ENCODE measurements at regions not wholly inside any gene's neighbourhood (a gene's known extent, or its start where the extent isn't known, plus 50 kb on each side); places are given as distances from the start of the nearest gene placed in this dataset.

DNA sequence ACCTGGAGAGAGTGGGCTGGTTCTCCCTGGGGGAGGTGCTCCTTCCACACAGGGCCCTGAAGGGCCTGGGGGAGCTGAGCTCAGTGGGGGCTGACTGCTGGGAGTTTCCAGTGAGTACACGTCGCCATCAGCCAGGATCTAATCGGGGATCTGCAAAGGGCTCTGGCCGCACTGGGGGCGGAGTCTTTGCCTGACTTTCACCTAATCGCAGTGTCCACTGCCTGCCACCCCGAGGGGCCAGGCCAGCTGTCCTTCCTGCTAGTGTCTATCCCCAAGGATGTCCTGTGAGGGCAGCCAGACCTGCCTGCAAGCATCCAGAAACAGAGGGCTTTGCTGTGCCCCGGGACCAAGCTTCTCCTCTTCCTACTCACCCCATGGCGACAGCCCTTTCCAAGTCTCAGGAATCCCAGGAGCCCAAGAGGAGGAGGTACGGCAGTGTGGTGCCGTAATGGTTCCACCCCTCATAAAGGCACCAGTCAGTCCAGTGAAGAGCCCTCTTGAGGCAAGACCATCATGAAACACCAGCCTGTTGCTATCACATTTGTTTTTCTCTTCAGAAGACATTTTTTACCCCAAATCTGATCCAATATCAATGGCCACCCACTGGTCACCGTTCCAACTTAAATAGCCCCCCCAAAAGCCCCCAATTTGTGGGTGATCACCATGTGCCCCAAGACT, 243.1 kb upstream of the ECI2 start (continued):
- no peak for TF ChIP-seq NFATC3 (IDR thresholded peaks at IDR 0.05)
- TF ChIP-seq, protein P1, sequence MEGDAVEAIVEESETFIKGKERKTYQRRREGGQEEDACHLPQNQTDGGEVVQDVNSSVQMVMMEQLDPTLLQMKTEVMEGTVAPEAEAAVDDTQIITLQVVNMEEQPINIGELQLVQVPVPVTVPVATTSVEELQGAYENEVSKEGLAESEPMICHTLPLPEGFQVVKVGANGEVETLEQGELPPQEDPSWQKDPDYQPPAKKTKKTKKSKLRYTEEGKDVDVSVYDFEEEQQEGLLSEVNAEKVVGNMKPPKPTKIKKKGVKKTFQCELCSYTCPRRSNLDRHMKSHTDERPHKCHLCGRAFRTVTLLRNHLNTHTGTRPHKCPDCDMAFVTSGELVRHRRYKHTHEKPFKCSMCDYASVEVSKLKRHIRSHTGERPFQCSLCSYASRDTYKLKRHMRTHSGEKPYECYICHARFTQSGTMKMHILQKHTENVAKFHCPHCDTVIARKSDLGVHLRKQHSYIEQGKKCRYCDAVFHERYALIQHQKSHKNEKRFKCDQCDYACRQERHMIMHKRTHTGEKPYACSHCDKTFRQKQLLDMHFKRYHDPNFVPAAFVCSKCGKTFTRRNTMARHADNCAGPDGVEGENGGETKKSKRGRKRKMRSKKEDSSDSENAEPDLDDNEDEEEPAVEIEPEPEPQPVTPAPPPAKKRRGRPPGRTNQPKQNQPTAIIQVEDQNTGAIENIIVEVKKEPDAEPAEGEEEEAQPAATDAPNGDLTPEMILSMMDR (IDR thresholded peaks at IDR 0.05 in 2 of 3, conservative IDR thresholded peaks at IDR 0.05 in 1 of 3; ENCODE audit: insufficient read depth in 2 of 3, low read depth in 1 of 3, low read length in 3 of 3): no peak
- TF ChIP-seq CTBP1 (IDR thresholded peaks at IDR 0.05; ENCODE audit: borderline replicate concordance): peak; percentile 76
- no peak for TF ChIP-seq ATF1 (CRISPR knock-in tag; IDR thresholded peaks at IDR 0.05)
- peak; percentile 46; the same call in 1 of the 2 replicates for TF ChIP-seq ATF1 (tag; IDR thresholded peaks at IDR 0.05)
- no peak for TF ChIP-seq ETV6 (IDR thresholded peaks at IDR 0.05; ENCODE audit: borderline replicate concordance in 1 of 2, low read depth in 2 of 2, low read length in 1 of 2)
- TF ChIP-seq ETV6 (CRISPR knock-in tag; IDR thresholded peaks at IDR 0.05; ENCODE audit: borderline replicate concordance): no peak
- TF ChIP-seq THRAP3 (IDR thresholded peaks at IDR 0.05; ENCODE audit: borderline replicate concordance): no peak
- peak; percentile 42; the same call in 1 of the 2 replicates for TF ChIP-seq NCOR1 (IDR thresholded peaks at IDR 0.05)
- no peak for TF ChIP-seq MAFK (IDR thresholded peaks at IDR 0.05; ENCODE audit: low read length)
- no peak for TF ChIP-seq HNRNPUL1 (IDR thresholded peaks at IDR 0.05; ENCODE audit: low read length)
- TF ChIP-seq ZNF274 (IDR thresholded peaks at IDR 0.05; ENCODE audit: borderline replicate concordance, low read depth, low read length): no peak
- TF ChIP-seq NRF1 (conservative IDR thresholded peaks at IDR 0.05 in 1 of 2, IDR thresholded peaks at IDR 0.05 in 1 of 2): no peak; a peak in 1 of 4 replicates
- peak; percentile 38; the same call in 1 of the 2 replicates for TF ChIP-seq ERF (CRISPR knock-in tag; IDR thresholded peaks at IDR 0.05)
- 0 out of 2 replicates have a peak, but pooled peaks have one; percentile 8 for TF ChIP-seq MBD2 (IDR thresholded peaks at IDR 0.05; ENCODE audit: borderline replicate concordance, low read depth)
- 0 out of 2 replicates have a peak, but pooled peaks have one; percentile 36 for TF ChIP-seq FOXJ2 (tag; IDR thresholded peaks at IDR 0.05)
- peak; percentile 72 for TF ChIP-seq CREM (IDR thresholded peaks at IDR 0.05; ENCODE audit: low read depth)
- peak; percentile 45; the same call in 1 of the 2 replicates for TF ChIP-seq MTA3 (IDR thresholded peaks at IDR 0.05; ENCODE audit: borderline replicate concordance)
- TF ChIP-seq TAL1 (IDR thresholded peaks at IDR 0.05): peak; percentile 76
- TF ChIP-seq ARID1B (IDR thresholded peaks at IDR 0.05): peak; percentile 88
- peak; percentile 45; the same call in 1 of the 2 replicates for TF ChIP-seq RBFOX2 (IDR thresholded peaks at IDR 0.05; ENCODE audit: low read depth, low read length)
- TF ChIP-seq, protein P2, sequence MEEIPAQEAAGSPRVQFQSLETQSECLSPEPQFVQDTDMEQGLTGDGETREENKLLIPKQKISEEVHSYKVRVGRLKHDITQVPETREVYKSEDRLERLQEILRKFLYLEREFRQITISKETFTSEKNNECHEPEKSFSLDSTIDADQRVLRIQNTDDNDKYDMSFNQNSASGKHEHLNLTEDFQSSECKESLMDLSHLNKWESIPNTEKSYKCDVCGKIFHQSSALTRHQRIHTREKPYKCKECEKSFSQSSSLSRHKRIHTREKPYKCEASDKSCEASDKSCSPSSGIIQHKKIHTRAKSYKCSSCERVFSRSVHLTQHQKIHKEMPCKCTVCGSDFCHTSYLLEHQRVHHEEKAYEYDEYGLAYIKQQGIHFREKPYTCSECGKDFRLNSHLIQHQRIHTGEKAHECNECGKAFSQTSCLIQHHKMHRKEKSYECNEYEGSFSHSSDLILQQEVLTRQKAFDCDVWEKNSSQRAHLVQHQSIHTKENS (CRISPR knock-in tag; IDR thresholded peaks at IDR 0.05): no peak
- TF ChIP-seq, protein P3, sequence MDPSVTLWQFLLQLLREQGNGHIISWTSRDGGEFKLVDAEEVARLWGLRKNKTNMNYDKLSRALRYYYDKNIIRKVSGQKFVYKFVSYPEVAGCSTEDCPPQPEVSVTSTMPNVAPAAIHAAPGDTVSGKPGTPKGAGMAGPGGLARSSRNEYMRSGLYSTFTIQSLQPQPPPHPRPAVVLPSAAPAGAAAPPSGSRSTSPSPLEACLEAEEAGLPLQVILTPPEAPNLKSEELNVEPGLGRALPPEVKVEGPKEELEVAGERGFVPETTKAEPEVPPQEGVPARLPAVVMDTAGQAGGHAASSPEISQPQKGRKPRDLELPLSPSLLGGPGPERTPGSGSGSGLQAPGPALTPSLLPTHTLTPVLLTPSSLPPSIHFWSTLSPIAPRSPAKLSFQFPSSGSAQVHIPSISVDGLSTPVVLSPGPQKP (CRISPR knock-in tag; IDR thresholded peaks at IDR 0.05): no peak
- TF ChIP-seq CBFB (CRISPR knock-in tag; IDR thresholded peaks at IDR 0.05): no peak
- no peak for TF ChIP-seq ZBTB1 (CRISPR knock-in tag; IDR thresholded peaks at IDR 0.05; ENCODE audit: borderline replicate concordance, low read depth)
- TF ChIP-seq ZNF589 (CRISPR knock-in tag; IDR thresholded peaks at IDR 0.05; ENCODE audit: low read depth): 0 out of 2 replicates have a peak, but pooled peaks have one; percentile 45
- no peak for TF ChIP-seq CBX2 (IDR thresholded peaks at IDR 0.05; ENCODE audit: insufficient read depth, low read length, poor library complexity, severe bottlenecking)

Measured in K562 (cell line).